Activated B cell treated with CpG ODN at 0.5 μM for 24 hours (primary cell): ENCODE measurements at regions not wholly inside any gene's neighbourhood (a gene's known extent, or its start where the extent isn't known, plus 50 kb on each side); places are given as distances from the start of the nearest gene placed in this dataset.

Experiments
- ATAC-seq: fragments of 200-7000 bp; cut with Tn5 transposase; one replicate; pipeline ENCODE4 v1.10.0; 2021; ENCODE audit warnings: low read depth, mild to moderate bottlenecking, moderate library complexity
- CTCF ChIA-PET: fragments of 350-600 bp; sonication (Branson Sonifier 250); formaldehyde crosslinking; loops from one replicate; lab custom pipeline; 2021; ENCODE audit warnings: antibody characterized with exemption; lab: Charles Lee
- POLR2A ChIA-PET: fragments of 350-600 bp; sonication (Branson Sonifier 250); formaldehyde crosslinking; loops from one replicate; lab custom pipeline; 2021; ENCODE audit warnings: antibody characterized with exemption; lab: Charles Lee
- DNase-seq: peaks from one replicate; pipeline ENCODE4 v3.0.0; 2022
- H3K27ac Mint-ChIP-seq: one replicate; pipeline ENCODE4 v1.8.0; 2020; ENCODE audit warnings: mixed read lengths
- H3K27me3 Mint-ChIP-seq: one replicate; pipeline ENCODE4 v1.8.0; 2021; ENCODE audit warnings: mixed read lengths
- H3K36me3 Mint-ChIP-seq: one replicate; pipeline ENCODE4 v1.8.0; 2021; ENCODE audit warnings: low read depth, mixed read lengths
- H3K4me1 Mint-ChIP-seq: one replicate; pipeline ENCODE4 v1.8.0; 2021; ENCODE audit warnings: mixed read lengths
- H3K4me3 Mint-ChIP-seq: one replicate; pipeline ENCODE4 v1.8.0; 2020; ENCODE audit warnings: mild to moderate bottlenecking, mixed read lengths
- H3K9me3 Mint-ChIP-seq: one replicate; pipeline ENCODE4 v1.8.0; 2020; ENCODE audit warnings: mixed read lengths
- intact Hi-C: fragments of 100-400 bp; cut with micrococcal nuclease; formaldehyde crosslinking; loops from one replicate; pipeline ENCODE4 v1.15.1; 2024
- TF ChIP-seq, protein P1 (sequence below): fragments of 200-600 bp; IDR thresholded peaks from one replicate; pipeline ENCODE4 v1.8.0; 2022; ENCODE audit warnings: antibody characterized with exemption, mild to moderate bottlenecking

DNA sequence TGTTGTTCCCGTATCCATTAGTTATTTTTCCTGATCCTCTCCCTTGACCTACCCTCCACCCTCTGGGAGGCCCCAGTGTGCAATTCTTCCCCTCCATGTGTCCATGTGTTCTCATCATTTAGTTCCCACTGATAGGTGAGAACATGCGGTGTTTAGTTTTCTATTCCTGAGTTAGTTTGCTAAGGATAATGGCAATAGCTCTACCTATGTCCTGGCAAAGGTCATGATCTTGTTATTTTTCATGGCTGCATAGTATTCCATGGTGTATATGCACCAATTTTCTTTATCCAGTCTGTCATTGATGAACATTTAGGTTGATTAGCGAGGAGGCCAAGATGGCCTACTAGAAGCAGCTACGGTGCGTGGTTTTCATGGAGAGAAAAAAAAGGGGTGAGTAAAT, 714.1 kb downstream of the STIM2 start:
- H3K9me3 Mint-ChIP-seq = peaks cover 4% of the 10 kb centered on the region
- H3K4me1 Mint-ChIP-seq = no peaks in the 10 kb centered on the region
- ATAC-seq (no peak), DNase-seq (no peak)
- POLR2A ChIA-PET = no interaction called here
- CTCF ChIA-PET = no interaction called here
- TF ChIP-seq, protein P1, sequence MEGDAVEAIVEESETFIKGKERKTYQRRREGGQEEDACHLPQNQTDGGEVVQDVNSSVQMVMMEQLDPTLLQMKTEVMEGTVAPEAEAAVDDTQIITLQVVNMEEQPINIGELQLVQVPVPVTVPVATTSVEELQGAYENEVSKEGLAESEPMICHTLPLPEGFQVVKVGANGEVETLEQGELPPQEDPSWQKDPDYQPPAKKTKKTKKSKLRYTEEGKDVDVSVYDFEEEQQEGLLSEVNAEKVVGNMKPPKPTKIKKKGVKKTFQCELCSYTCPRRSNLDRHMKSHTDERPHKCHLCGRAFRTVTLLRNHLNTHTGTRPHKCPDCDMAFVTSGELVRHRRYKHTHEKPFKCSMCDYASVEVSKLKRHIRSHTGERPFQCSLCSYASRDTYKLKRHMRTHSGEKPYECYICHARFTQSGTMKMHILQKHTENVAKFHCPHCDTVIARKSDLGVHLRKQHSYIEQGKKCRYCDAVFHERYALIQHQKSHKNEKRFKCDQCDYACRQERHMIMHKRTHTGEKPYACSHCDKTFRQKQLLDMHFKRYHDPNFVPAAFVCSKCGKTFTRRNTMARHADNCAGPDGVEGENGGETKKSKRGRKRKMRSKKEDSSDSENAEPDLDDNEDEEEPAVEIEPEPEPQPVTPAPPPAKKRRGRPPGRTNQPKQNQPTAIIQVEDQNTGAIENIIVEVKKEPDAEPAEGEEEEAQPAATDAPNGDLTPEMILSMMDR = no peak
- H3K27me3 Mint-ChIP-seq = no peaks in the 10 kb centered on the region
- H3K36me3 Mint-ChIP-seq = no peaks in the 10 kb centered on the region
- intact Hi-C loops = no loop called here
- H3K4me3 Mint-ChIP-seq = no peak overlapping the region
- H3K27ac Mint-ChIP-seq = no peak overlapping the region

GRCh38 chr4:27577951-27578350, 717.3 kb downstream of the STIM2 start:
- TF ChIP-seq, protein P1 = no peak
- no peak for DNase-seq
- no peak for ATAC-seq
- peaks cover 4% of the 10 kb centered on the region for H3K9me3 Mint-ChIP-seq
- no peaks in the 10 kb centered on the region for H3K36me3 Mint-ChIP-seq
- ChIA-PET POLR2A (no interaction called here), CTCF (no interaction called here)
- intact Hi-C loops = no loop called here
- no peaks in the 10 kb centered on the region for H3K27me3 Mint-ChIP-seq
- H3K4me3 Mint-ChIP-seq = no peak overlapping the region
- no peaks in the 10 kb centered on the region for H3K4me1 Mint-ChIP-seq
- no peak overlapping the region for H3K27ac Mint-ChIP-seq

DNA sequence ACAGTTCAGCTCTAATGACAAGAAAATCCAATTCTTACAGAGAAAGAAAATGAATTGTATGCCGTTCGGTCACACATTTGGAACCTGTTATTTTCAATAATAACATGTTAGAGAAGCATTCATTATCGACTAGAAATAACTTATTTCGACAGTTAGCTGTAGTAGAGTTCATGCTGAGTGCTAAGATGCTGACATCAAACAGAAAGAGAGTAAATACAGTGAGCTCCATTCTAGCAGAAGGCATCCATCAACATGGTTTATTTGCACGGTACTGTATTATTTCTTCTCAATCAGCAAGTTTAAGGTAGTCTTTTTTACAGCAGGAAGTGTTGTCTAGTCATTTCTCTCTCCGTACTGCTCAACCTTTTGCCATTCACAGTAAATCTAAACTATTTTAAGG, 732.1 kb downstream of the STIM2 start:
- ChIA-PET POLR2A (no interaction called here), CTCF (no interaction called here)
- Mint-ChIP-seq H3K4me1 (no peaks in the 10 kb centered on the region), H3K36me3 (no peaks in the 10 kb centered on the region), H3K9me3 (no peaks in the 10 kb centered on the region), H3K27me3 (no peaks in the 10 kb centered on the region), H3K4me3 (no peak overlapping the region), H3K27ac (no peak overlapping the region)
- no peak for DNase-seq
- no peak for ATAC-seq
- intact Hi-C loops = no loop called here
- TF ChIP-seq, protein P1 = no peak

DNA sequence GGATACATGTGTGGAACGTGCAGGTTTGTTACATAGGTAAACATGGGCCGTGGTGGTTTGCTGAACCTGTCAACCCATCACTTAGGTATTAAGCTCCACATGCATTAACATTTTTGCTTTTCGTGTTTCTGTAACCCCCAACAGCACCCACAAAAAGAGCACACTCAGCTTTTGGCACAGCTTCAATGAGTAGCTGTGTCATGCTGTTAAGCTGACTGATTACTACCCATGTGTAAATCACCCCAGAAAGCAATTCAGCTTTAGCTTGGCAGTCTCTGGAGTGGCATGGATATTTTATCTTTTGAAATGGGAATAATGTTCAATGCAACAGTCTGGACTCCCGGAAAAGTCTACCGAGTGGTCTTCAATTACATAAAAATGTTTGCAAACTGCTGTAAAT, 734.3 kb downstream of the STIM2 start:
- POLR2A ChIA-PET = no interaction called here
- DNase-seq (no peak), ATAC-seq (no peak)
- intact Hi-C loops = no loop called here
- H3K27me3 Mint-ChIP-seq = no peaks in the 10 kb centered on the region
- H3K27ac Mint-ChIP-seq = no peak overlapping the region
- no peak overlapping the region for H3K4me3 Mint-ChIP-seq
- H3K4me1 Mint-ChIP-seq = no peaks in the 10 kb centered on the region
- no peaks in the 10 kb centered on the region for H3K9me3 Mint-ChIP-seq
- TF ChIP-seq, protein P1 = no peak
- H3K36me3 Mint-ChIP-seq = no peaks in the 10 kb centered on the region
- CTCF ChIA-PET = no interaction called here

GRCh38 chr4:27595571-27596360, 735.1 kb downstream of the STIM2 start:
- ATAC-seq = no peak
- POLR2A ChIA-PET = no interaction called here
- TF ChIP-seq, protein P1 = no peak
- DNase-seq = no peak
- Mint-ChIP-seq H3K9me3 (no peaks in the 10 kb centered on the region), H3K27me3 (no peaks in the 10 kb centered on the region), H3K4me1 (no peaks in the 10 kb centered on the region), H3K4me3 (no peak overlapping the region), H3K27ac (no peak overlapping the region), H3K36me3 (no peaks in the 10 kb centered on the region)
- CTCF ChIA-PET = no interaction called here
- intact Hi-C loops = no loop called here
